Astrocyte (in vitro differentiated cells and primary cell): ENCODE measurements at regions not wholly inside any gene's neighbourhood (a gene's known extent, or its start where the extent isn't known, plus 50 kb on each side); places are given as distances from the start of the nearest gene placed in this dataset.

Source experiments
- EZH2 ChIP-seq: IDR thresholded peaks from 2 replicates; pipeline ENCODE4 v1.6.1; 2012; ENCODE audit warnings: mild to moderate bottlenecking, low read length, inconsistent platforms; ENCODE audit not compliant: insufficient read depth
- TF ChIP-seq, protein P1 (sequence below): IDR thresholded peaks from 2 replicates; pipeline ENCODE4 v1.5.1; 2011; ENCODE audit warnings: low read depth, mild to moderate bottlenecking, inconsistent platforms, low read length, moderate library complexity; ENCODE audit not compliant: insufficient read depth

DNA sequence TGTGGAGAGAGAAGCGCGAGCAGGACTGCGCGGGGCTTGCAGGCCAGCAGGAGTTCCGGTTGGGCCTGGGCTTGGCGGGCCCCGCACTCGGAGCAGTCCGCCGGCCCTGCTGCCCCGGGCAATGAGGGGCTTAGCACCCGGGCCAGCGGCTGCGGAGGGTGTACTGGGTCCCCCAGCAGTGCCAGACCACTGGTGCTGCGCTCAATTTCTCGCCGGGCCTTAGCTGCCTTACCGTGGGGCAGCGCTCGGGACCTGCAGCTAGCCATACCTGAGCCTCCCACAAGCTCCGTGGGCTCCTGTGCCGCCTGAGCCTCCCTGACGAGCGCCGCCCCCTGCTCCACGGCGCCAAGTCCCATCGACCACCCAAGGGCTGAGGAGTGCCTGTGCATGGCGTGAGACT, 89.0 kb upstream of the MBOAT1 start:
- TF ChIP-seq, protein P1, sequence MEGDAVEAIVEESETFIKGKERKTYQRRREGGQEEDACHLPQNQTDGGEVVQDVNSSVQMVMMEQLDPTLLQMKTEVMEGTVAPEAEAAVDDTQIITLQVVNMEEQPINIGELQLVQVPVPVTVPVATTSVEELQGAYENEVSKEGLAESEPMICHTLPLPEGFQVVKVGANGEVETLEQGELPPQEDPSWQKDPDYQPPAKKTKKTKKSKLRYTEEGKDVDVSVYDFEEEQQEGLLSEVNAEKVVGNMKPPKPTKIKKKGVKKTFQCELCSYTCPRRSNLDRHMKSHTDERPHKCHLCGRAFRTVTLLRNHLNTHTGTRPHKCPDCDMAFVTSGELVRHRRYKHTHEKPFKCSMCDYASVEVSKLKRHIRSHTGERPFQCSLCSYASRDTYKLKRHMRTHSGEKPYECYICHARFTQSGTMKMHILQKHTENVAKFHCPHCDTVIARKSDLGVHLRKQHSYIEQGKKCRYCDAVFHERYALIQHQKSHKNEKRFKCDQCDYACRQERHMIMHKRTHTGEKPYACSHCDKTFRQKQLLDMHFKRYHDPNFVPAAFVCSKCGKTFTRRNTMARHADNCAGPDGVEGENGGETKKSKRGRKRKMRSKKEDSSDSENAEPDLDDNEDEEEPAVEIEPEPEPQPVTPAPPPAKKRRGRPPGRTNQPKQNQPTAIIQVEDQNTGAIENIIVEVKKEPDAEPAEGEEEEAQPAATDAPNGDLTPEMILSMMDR = no peak
- no peak for TF ChIP-seq EZH2
